Neural progenitor cell (in vitro differentiated cells): ENCODE measurements at regions not wholly inside any gene's neighbourhood (a gene's known extent, or its start where the extent isn't known, plus 50 kb on each side); places are given as distances from the start of the nearest gene placed in this dataset.

Source experiments
- DNase-seq: peaks from one replicate; pipeline ENCODE4 v3.0.0-alpha.2; 2016; ENCODE audit warnings: low spot score
- H2AFZ ChIP-seq: fragments of 200-600 bp; sonication (generic); replicated peaks from 2 replicates; pipeline ENCODE4 v1.6.1; 2016; ENCODE audit warnings: antibody characterized with exemption
- H3F3A ChIP-seq: fragments of 200-600 bp; sonication (generic); 2 replicates; pipeline ENCODE4 v1.6.1; 2016; ENCODE audit warnings: antibody characterized with exemption, low read depth
- H3K27ac ChIP-seq: fragments of 200-600 bp; sonication (generic); 2 replicates; pipeline ENCODE4 v1.5.1; 2016; ENCODE audit warnings: mild to moderate bottlenecking
- H3K27me3 ChIP-seq: fragments of 200-600 bp; sonication (generic); 2 replicates; pipeline ENCODE4 v1.6.1; 2016; ENCODE audit warnings: mild to moderate bottlenecking, moderate library complexity
- H3K36me3 ChIP-seq: fragments of 200-600 bp; sonication (generic); 2 replicates; pipeline ENCODE4 v1.5.1; 2016
- H3K4me1 ChIP-seq: fragments of 200-600 bp; sonication (generic); 2 replicates; pipeline ENCODE4 v1.6.1; 2016; ENCODE audit warnings: mixed run types
- H3K4me2 ChIP-seq: fragments of 200-600 bp; sonication (generic); 2 replicates; pipeline ENCODE4 v1.6.1; 2016
- H3K4me3 ChIP-seq: fragments of 200-600 bp; sonication (generic); 2 replicates; pipeline ENCODE4 v1.5.1; 2016
- H3K79me2 ChIP-seq: fragments of 200-600 bp; sonication (generic); 2 replicates; pipeline ENCODE4 v1.6.1; 2016; ENCODE audit warnings: low read depth
- H3K9ac ChIP-seq: fragments of 200-600 bp; sonication (generic); 2 replicates; pipeline ENCODE4 v1.6.1; 2016
- H3K9me3 ChIP-seq: fragments of 200-600 bp; sonication (generic); 2 replicates; pipeline ENCODE4 v1.5.1; 2016; ENCODE audit warnings: low read depth
- H4K20me1 ChIP-seq: fragments of 200-600 bp; sonication (generic); 2 replicates; pipeline ENCODE4 v1.6.1; 2016; ENCODE audit warnings: low read depth
- H3K27ac Mint-ChIP-seq: 3 replicates; pipeline ENCODE4 v1.8.0; 2021; ENCODE audit warnings: mixed read lengths
- H3K27me3 Mint-ChIP-seq: 2 replicates; pipeline ENCODE4 v1.8.0; 2022; ENCODE audit warnings: low read depth, mild to moderate bottlenecking, inconsistent platforms, moderate library complexity, mixed read lengths; ENCODE audit not compliant: insufficient read depth
- H3K36me3 Mint-ChIP-seq: 3 replicates; pipeline ENCODE4 v1.8.0; 2021; ENCODE audit warnings: mixed read lengths
- H3K4me1 Mint-ChIP-seq: 3 replicates; pipeline ENCODE4 v1.8.0; 2021; ENCODE audit warnings: mixed read lengths
- H3K4me3 Mint-ChIP-seq: 3 replicates; pipeline ENCODE4 v1.8.0; 2021; ENCODE audit warnings: mild to moderate bottlenecking, moderate library complexity, mixed read lengths
- H3K9me3 Mint-ChIP-seq: 3 replicates; pipeline ENCODE4 v1.8.0; 2020; ENCODE audit warnings: mixed read lengths
- CTCF ChIP-seq: fragments of 200-600 bp; sonication (generic); IDR thresholded peaks from 2 replicates; pipeline ENCODE4 v1.5.1; 2017; ENCODE audit warnings: antibody characterized with exemption, mild to moderate bottlenecking
- EZH2 ChIP-seq: fragments of 200-600 bp; sonication (generic); IDR thresholded peaks from 2 replicates; pipeline ENCODE4 v1.6.1; 2017; ENCODE audit warnings: antibody characterized with exemption, mild to moderate bottlenecking, moderate library complexity
- EZH2phosphoT487 ChIP-seq: fragments of 200-600 bp; sonication (generic); IDR thresholded peaks from 2 replicates; pipeline ENCODE4 v1.6.1; 2017; ENCODE audit warnings: antibody characterized with exemption

GRCh38 chr2:134173338-134174016 lies 80.4 kb upstream of the MGAT5 start:
- no peak overlapping the region for H3K27ac Mint-ChIP-seq
- Histone ChIP-seq H3K27me3 (no peaks in the 10 kb centered on the region), H3K9ac (no peak overlapping the region), H3K27ac (no peak overlapping the region), H3K4me1 (no peaks in the 10 kb centered on the region), H3K4me3 (no peak overlapping the region), H4K20me1 (peaks cover 8% of the 10 kb centered on the region), H2AFZ (no peak overlapping the region), H3K4me2 (no peak overlapping the region), H3F3A (no peaks in the 10 kb centered on the region), H3K9me3 (no peaks in the 10 kb centered on the region), H3K79me2 (no peaks in the 10 kb centered on the region), H3K36me3 (no peaks in the 10 kb centered on the region)
- DNase-seq, result no peak
- no peak overlapping the region for H3K4me3 Mint-ChIP-seq
- TF ChIP-seq EZH2 (no peak), EZH2phosphoT487 (no peak), CTCF (no peak)
- peaks cover 16% of the 10 kb centered on the region for H3K4me1 Mint-ChIP-seq
- H3K36me3 Mint-ChIP-seq, result no peaks in the 10 kb centered on the region
- H3K27me3 Mint-ChIP-seq, result peaks cover 4% of the 10 kb centered on the region
- no peaks in the 10 kb centered on the region for H3K9me3 Mint-ChIP-seq

GRCh38 chr2:134174711-134175110 lies 79.2 kb upstream of the MGAT5 start:
- Histone ChIP-seq H3K9ac (no peak overlapping the region), H3K4me3 (no peak overlapping the region), H3F3A (no peaks in the 10 kb centered on the region), H2AFZ (no peak overlapping the region), H3K79me2 (no peaks in the 10 kb centered on the region), H3K27me3 (no peaks in the 10 kb centered on the region), H4K20me1 (peaks cover 8% of the 10 kb centered on the region), H3K4me1 (no peaks in the 10 kb centered on the region), H3K9me3 (no peaks in the 10 kb centered on the region), H3K36me3 (no peaks in the 10 kb centered on the region), H3K4me2 (no peak overlapping the region), H3K27ac (no peak overlapping the region)
- DNase-seq, result no peak
- H3K9me3 Mint-ChIP-seq, result no peaks in the 10 kb centered on the region
- H3K27ac Mint-ChIP-seq, result no peak overlapping the region
- peaks cover 16% of the 10 kb centered on the region for H3K4me1 Mint-ChIP-seq
- no peaks in the 10 kb centered on the region for H3K36me3 Mint-ChIP-seq
- TF ChIP-seq CTCF, result no peak
- no peak for TF ChIP-seq EZH2phosphoT487
- no peak for TF ChIP-seq EZH2
- peaks cover 4% of the 10 kb centered on the region for H3K27me3 Mint-ChIP-seq
- H3K4me3 Mint-ChIP-seq, result no peak overlapping the region

DNA sequence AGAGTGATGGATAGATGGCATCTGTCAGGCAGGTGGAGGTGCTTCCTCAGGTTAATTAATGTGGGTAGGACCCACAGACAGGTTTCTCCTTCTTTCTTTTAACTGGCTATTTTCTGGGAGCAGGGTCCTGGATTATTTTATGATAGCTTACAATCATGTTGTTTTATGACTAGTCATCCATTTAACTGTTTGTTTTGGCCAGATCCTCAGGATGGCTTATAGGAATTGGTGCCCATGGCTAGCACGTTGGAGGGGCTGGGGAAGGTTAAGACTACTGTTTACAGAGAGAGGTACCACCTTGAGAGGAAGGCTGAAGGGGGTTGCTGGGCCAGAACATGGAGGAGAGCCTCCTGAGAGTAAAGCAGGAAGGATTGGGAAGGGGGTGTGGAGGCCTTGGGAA lies 78.0 kb upstream of the MGAT5 start:
- Histone ChIP-seq H3K4me2 (no peak overlapping the region), H4K20me1 (no peaks in the 10 kb centered on the region), H2AFZ (no peak overlapping the region), H3K36me3 (no peaks in the 10 kb centered on the region), H3K9ac (no peak overlapping the region), H3K79me2 (no peaks in the 10 kb centered on the region), H3K9me3 (no peaks in the 10 kb centered on the region), H3K4me3 (no peak overlapping the region), H3K27me3 (no peaks in the 10 kb centered on the region), H3F3A (no peaks in the 10 kb centered on the region), H3K27ac (no peak overlapping the region), H3K4me1 (no peaks in the 10 kb centered on the region)
- Mint-ChIP-seq H3K27ac (peak overlapping the region; percentile 65), H3K4me3 (no peak overlapping the region), H3K36me3 (no peaks in the 10 kb centered on the region), H3K4me1 (peaks cover 13% of the 10 kb centered on the region), H3K27me3 (peaks cover 4% of the 10 kb centered on the region), H3K9me3 (no peaks in the 10 kb centered on the region)
- no peak for DNase-seq
- TF ChIP-seq CTCF (no peak), EZH2phosphoT487 (no peak), EZH2 (no peak)
